HG03060 (cell line): ENCODE measurements at regions not wholly inside any gene's neighbourhood (a gene's known extent, or its start where the extent isn't known, plus 50 kb on each side); places are given as distances from the start of the nearest gene placed in this dataset.
"Not testable (repeated sequence)": the region's sequence is repeated elsewhere in the genome, so short reads cannot be mapped to it uniquely, and the experiment has no call there.

Source experiments
- ATAC-seq: cut with Tn5 transposase; IDR thresholded peaks from one replicate; pipeline ENCODE4 v1.9.1; 2021; ENCODE audit warnings: low read depth, moderate number of reproducible peaks; ENCODE audit not compliant: unreplicated experiment

GRCh38 chr3:88282528-88283241 lies 132.9 kb downstream of the C3orf38 start:
- no peak for ATAC-seq

GRCh38 chr3:88283242-88283592 lies 133.5 kb downstream of the C3orf38 start:
- no peak for ATAC-seq

GRCh38 chr3:88291486-88291885 lies 141.7 kb downstream of the C3orf38 start:
- no peak for ATAC-seq

GRCh38 chr3:88298189-88298588 lies 148.4 kb downstream of the C3orf38 start:
- ATAC-seq: no peak

GRCh38 chr3:88301273-88301995 lies 151.7 kb downstream of the C3orf38 start:
- ATAC-seq: no peak

GRCh38 chr3:88301996-88302393 lies 152.2 kb downstream of the C3orf38 start:
- no peak for ATAC-seq

- ATAC-seq: not testable (repeated sequence)
Observed at GRCh38 chr3:88303331-88303904, 153.7 kb downstream of the C3orf38 start.

- no peak for ATAC-seq
Observed at GRCh38 chr3:88307666-88308065, 157.9 kb downstream of the C3orf38 start.

GRCh38 chr3:88311826-88312225 lies 162.1 kb downstream of the C3orf38 start:
- no peak for ATAC-seq

- ATAC-seq: no peak
Observed at GRCh38 chr3:88312256-88312655, 162.5 kb downstream of the C3orf38 start.

- ATAC-seq: no peak
Observed at GRCh38 chr3:88318067-88318466, 168.3 kb downstream of the C3orf38 start.

GRCh38 chr3:88321363-88322050 lies 171.7 kb downstream of the C3orf38 start:
- ATAC-seq: no peak

- no peak for ATAC-seq
Observed at GRCh38 chr3:88324788-88325187, 175.0 kb downstream of the C3orf38 start.

- ATAC-seq: no peak
Observed at GRCh38 chr3:88334187-88334868, 184.6 kb downstream of the C3orf38 start.

- ATAC-seq: no peak
Observed at GRCh38 chr3:88336894-88337293, 187.1 kb downstream of the C3orf38 start.

GRCh38 chr3:88343264-88343663 lies 193.5 kb downstream of the C3orf38 start:
- no peak for ATAC-seq

- no peak for ATAC-seq
Observed at GRCh38 chr3:88346643-88347042, 196.9 kb downstream of the C3orf38 start.

- no peak for ATAC-seq
Observed at GRCh38 chr3:88362428-88362827, 212.7 kb downstream of the C3orf38 start.

GRCh38 chr3:88364926-88365325 lies 215.2 kb downstream of the C3orf38 start:
- no peak for ATAC-seq

GRCh38 chr3:88369337-88369736 lies 219.6 kb downstream of the C3orf38 start:
- no peak for ATAC-seq

- no peak for ATAC-seq
Observed at GRCh38 chr3:88369767-88370166, 220.0 kb downstream of the C3orf38 start.
